Sigmoid colon (tissue), 3 donors: ENCODE measurements at regions not wholly inside any gene's neighbourhood (a gene's known extent, or its start where the extent isn't known, plus 50 kb on each side); places are given as distances from the start of the nearest gene placed in this dataset.

Experiments
- POLR2A ChIP-seq, 2 donors: fragments of 450-650 bp; IDR thresholded peaks; one replicate each; pipeline ENCODE4 v1.6.1; 2016; ENCODE audit warnings: antibody characterized with exemption in 2 of 2, mild to moderate bottlenecking in 2 of 2, moderate library complexity in 2 of 2
- TF ChIP-seq, protein P1 (sequence below), 4 experiments: fragments of 450-650 bp in 3 of 4; fragments of 200-600 bp in 1 of 4; IDR thresholded peaks; one replicate each; pipeline ENCODE4 v1.5.1; 2016 to 2019; ENCODE audit warnings: antibody characterized with exemption in 4 of 4, mild to moderate bottlenecking in 3 of 4, moderate library complexity in 2 of 4

DNA sequence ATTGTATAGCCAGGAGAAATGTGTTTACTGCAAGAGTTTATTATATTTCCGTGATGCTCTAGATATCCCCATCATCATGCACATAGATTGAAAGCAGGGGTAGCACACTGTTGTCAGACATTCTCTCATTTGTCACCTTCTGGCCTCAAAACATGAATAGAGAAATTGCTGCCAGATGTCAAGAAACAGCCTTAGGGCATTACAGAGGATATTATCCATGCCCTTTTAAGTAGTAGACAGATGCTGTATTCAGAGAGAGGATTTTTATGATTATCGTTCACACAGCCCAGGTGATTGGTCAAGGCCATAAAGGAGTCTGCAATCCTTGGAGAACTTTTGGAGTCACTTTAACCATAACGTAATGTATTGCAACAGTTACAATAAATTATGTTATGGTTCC, 1961.5 kb upstream of the TENM3 start:
- TF ChIP-seq, protein P1, sequence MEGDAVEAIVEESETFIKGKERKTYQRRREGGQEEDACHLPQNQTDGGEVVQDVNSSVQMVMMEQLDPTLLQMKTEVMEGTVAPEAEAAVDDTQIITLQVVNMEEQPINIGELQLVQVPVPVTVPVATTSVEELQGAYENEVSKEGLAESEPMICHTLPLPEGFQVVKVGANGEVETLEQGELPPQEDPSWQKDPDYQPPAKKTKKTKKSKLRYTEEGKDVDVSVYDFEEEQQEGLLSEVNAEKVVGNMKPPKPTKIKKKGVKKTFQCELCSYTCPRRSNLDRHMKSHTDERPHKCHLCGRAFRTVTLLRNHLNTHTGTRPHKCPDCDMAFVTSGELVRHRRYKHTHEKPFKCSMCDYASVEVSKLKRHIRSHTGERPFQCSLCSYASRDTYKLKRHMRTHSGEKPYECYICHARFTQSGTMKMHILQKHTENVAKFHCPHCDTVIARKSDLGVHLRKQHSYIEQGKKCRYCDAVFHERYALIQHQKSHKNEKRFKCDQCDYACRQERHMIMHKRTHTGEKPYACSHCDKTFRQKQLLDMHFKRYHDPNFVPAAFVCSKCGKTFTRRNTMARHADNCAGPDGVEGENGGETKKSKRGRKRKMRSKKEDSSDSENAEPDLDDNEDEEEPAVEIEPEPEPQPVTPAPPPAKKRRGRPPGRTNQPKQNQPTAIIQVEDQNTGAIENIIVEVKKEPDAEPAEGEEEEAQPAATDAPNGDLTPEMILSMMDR (IDR thresholded peaks at IDR 0.05): no peak
- no peak for TF ChIP-seq POLR2A (IDR thresholded peaks at IDR 0.05)
